Neural crest cell (in vitro differentiated cells): ENCODE measurements at regions not wholly inside any gene's neighbourhood (a gene's known extent, or its start where the extent isn't known, plus 50 kb on each side); places are given as distances from the start of the nearest gene placed in this dataset.

Experiments used
- DNase-seq: peaks from one replicate; pipeline ENCODE4 v3.0.0; 2021; ENCODE audit warnings: low read depth, mixed read lengths, low spot score
- H3K27ac Mint-ChIP-seq: one replicate; pipeline ENCODE4 v1.8.0; 2021; ENCODE audit warnings: mild to moderate bottlenecking, mixed read lengths; ENCODE audit not compliant: unreplicated experiment
- H3K27me3 Mint-ChIP-seq: 2 replicates; pipeline ENCODE4 v1.8.0; 2021; ENCODE audit warnings: low read depth, mild to moderate bottlenecking, mixed read lengths
- H3K36me3 Mint-ChIP-seq: 2 replicates; pipeline ENCODE4 v1.8.0; 2021; ENCODE audit warnings: low read depth, mild to moderate bottlenecking, mixed read lengths
- H3K4me1 Mint-ChIP-seq: 2 replicates; pipeline ENCODE4 v1.8.0; 2021; ENCODE audit warnings: mixed read lengths
- H3K4me3 Mint-ChIP-seq: one replicate; pipeline ENCODE4 v1.8.0; 2021; ENCODE audit warnings: mild to moderate bottlenecking, mixed read lengths
- H3K9me3 Mint-ChIP-seq: 2 replicates; pipeline ENCODE4 v1.8.0; 2021; ENCODE audit warnings: mixed read lengths
- CTCF ChIP-seq: fragments of 200-600 bp; sonication (generic); conservative IDR thresholded peaks from 2 replicates; pipeline ENCODE4 v1.5.0; 2021; ENCODE audit warnings: antibody characterized with exemption, mild to moderate bottlenecking

GRCh38 chr17:72507370-72507769 is 386.6 kb downstream of the SOX9 start:
- Mint-ChIP-seq H3K36me3 (peaks cover 3% of the 10 kb centered on the region), H3K4me1 (peaks cover 25% of the 10 kb centered on the region), H3K4me3 (no peak overlapping the region), H3K27ac (no peak overlapping the region), H3K27me3 (no peaks in the 10 kb centered on the region), H3K9me3 (peaks cover 3% of the 10 kb centered on the region)
- DNase-seq, result no peak
- no peak for TF ChIP-seq CTCF

- no peak for TF ChIP-seq CTCF
- peaks cover 3% of the 10 kb centered on the region for H3K36me3 Mint-ChIP-seq
- DNase-seq, result no peak
- H3K4me1 Mint-ChIP-seq, result peaks cover 23% of the 10 kb centered on the region
- H3K27me3 Mint-ChIP-seq, result no peaks in the 10 kb centered on the region
- H3K27ac Mint-ChIP-seq, result no peak overlapping the region
- peaks cover 3% of the 10 kb centered on the region for H3K9me3 Mint-ChIP-seq
- no peak overlapping the region for H3K4me3 Mint-ChIP-seq
Measured at GRCh38 chr17:72510351-72511016, 389.7 kb downstream of the SOX9 start.

- Mint-ChIP-seq H3K4me3 (no peak overlapping the region), H3K36me3 (no peaks in the 10 kb centered on the region), H3K4me1 (peaks cover 29% of the 10 kb centered on the region), H3K27ac (no peak overlapping the region), H3K27me3 (no peaks in the 10 kb centered on the region), H3K9me3 (no peaks in the 10 kb centered on the region)
- no peak for DNase-seq
- no peak for TF ChIP-seq CTCF
Measured at GRCh38 chr17:72511242-72511641, 390.4 kb downstream of the SOX9 start.

- Mint-ChIP-seq H3K27me3 (no peaks in the 10 kb centered on the region), H3K36me3 (no peaks in the 10 kb centered on the region), H3K27ac (no peak overlapping the region), H3K4me3 (no peak overlapping the region), H3K9me3 (no peaks in the 10 kb centered on the region), H3K4me1 (peaks cover 29% of the 10 kb centered on the region)
- DNase-seq, result no peak
- no peak for TF ChIP-seq CTCF
Measured at GRCh38 chr17:72511874-72512273, 391.1 kb downstream of the SOX9 start.

GRCh38 chr17:72512649-72513556 is 392.1 kb downstream of the SOX9 start:
- no peaks in the 10 kb centered on the region for H3K9me3 Mint-ChIP-seq
- H3K4me3 Mint-ChIP-seq, result no peak overlapping the region
- no peak for TF ChIP-seq CTCF
- H3K27me3 Mint-ChIP-seq, result no peaks in the 10 kb centered on the region
- H3K4me1 Mint-ChIP-seq, result peaks cover 35% of the 10 kb centered on the region
- H3K27ac Mint-ChIP-seq, result no peak overlapping the region
- no peak for DNase-seq
- no peaks in the 10 kb centered on the region for H3K36me3 Mint-ChIP-seq
